Testis (tissue), 2 donors: ENCODE measurements at regions not wholly inside any gene's neighbourhood (a gene's known extent, or its start where the extent isn't known, plus 50 kb on each side); places are given as distances from the start of the nearest gene placed in this dataset.

Source experiments
- CTCF ChIP-seq, 3 experiments: fragments of 450-650 bp in 2 of 3; fragments of 200-600 bp in 1 of 3; sonication (generic) in 1 of 3; IDR thresholded peaks; one replicate each; pipeline ENCODE4 v1.5.1; 2016 to 2019; ENCODE audit warnings: antibody characterized with exemption in 3 of 3, mild to moderate bottlenecking in 2 of 3, moderate library complexity in 1 of 3
- POLR2A ChIP-seq: fragments of 450-650 bp; IDR thresholded peaks from one replicate; pipeline ENCODE4 v1.6.1; 2017; ENCODE audit warnings: antibody characterized with exemption, mild to moderate bottlenecking, moderate library complexity

GRCh38 chr6:96682017-96682416 is 119.1 kb downstream of the FHL5 start:
- no peak for TF ChIP-seq CTCF (IDR thresholded peaks at IDR 0.05)
- TF ChIP-seq POLR2A, result no peak
